ENCODE measurements at regions not wholly inside any gene's neighbourhood (a gene's known extent, or its start where the extent isn't known, plus 50 kb on each side); places are given as distances from the start of the nearest gene placed in this dataset.
"Not testable (repeated sequence)": the region's sequence is repeated elsewhere in the genome, so short reads cannot be mapped to it uniquely, and the experiment has no call there.

GRCh38 chr7:106583706-106584690 is 77.0 kb downstream of the CCDC71L start:
- H3K4me1 ChIP-seq (ENCODE audit: control insufficient read depth in 2 of 2, insufficient read depth in 2 of 2, low read length in 1 of 2), result no peaks in the 10 kb centered on the region
- H3K27me3 ChIP-seq (ENCODE audit: control insufficient read depth in 1 of 2, insufficient read depth in 2 of 2, low read length in 2 of 2), result no peaks in the 10 kb centered on the region
- no peaks in the 10 kb centered on the region for H3K9me3 ChIP-seq (ENCODE audit: control insufficient read depth in 2 of 2, insufficient read depth in 1 of 2, low read depth in 1 of 2, low read length in 1 of 2)
- H3K4me3 ChIP-seq (ENCODE audit: low read depth in 1 of 2, low read length in 2 of 2), result no peak overlapping the region
- H3K27ac ChIP-seq (ENCODE audit: low read depth in 2 of 2, low read length in 1 of 2), result no peak overlapping the region
- no peaks in the 10 kb centered on the region for H3K36me3 ChIP-seq (ENCODE audit: control insufficient read depth in 2 of 2, insufficient read depth in 2 of 2, low read length in 1 of 2)
- WGBS, 2 donors, result 70 to 73% methylated on average over 5 of the region's 5 CpGs

DNA sequence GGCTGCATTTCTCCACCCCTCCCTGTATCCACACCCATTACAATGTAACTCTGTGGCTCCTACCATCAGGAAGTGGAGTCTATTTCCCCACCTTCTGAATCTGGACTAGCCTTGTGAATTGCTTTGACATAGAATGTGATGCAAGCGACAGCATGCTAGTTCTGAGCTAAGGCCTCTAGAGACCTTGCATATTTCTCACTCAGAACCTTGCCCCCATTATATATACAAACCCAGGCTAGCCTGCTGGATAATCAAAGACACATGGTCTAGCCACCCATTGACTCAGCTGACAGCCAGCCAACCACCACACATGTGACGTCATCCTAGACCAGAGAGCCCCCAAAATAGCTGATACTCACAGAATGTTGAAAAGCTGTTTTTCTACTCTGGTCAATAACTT is 77.9 kb downstream of the CCDC71L start:
- Histone ChIP-seq H3K9me3 (ENCODE audit: control insufficient read depth in 2 of 2, insufficient read depth in 1 of 2, low read depth in 1 of 2, low read length in 1 of 2) (no peaks in the 10 kb centered on the region), H3K27me3 (ENCODE audit: control insufficient read depth in 1 of 2, insufficient read depth in 2 of 2, low read length in 2 of 2) (no peaks in the 10 kb centered on the region), H3K4me3 (ENCODE audit: low read depth in 1 of 2, low read length in 2 of 2) (no peak overlapping the region), H3K36me3 (ENCODE audit: control insufficient read depth in 2 of 2, insufficient read depth in 2 of 2, low read length in 1 of 2) (no peaks in the 10 kb centered on the region), H3K27ac (ENCODE audit: low read depth in 2 of 2, low read length in 1 of 2) (no peak overlapping the region), H3K4me1 (ENCODE audit: control insufficient read depth in 2 of 2, insufficient read depth in 2 of 2, low read length in 1 of 2) (no peaks in the 10 kb centered on the region)
- 84 to 95% methylated on average over 2 of the region's 2 CpGs for WGBS, 2 donors

- no peak overlapping the region for H3K4me3 ChIP-seq (ENCODE audit: low read depth in 1 of 2, low read length in 2 of 2)
- no peaks in the 10 kb centered on the region for H3K9me3 ChIP-seq (ENCODE audit: control insufficient read depth in 2 of 2, insufficient read depth in 1 of 2, low read depth in 1 of 2, low read length in 1 of 2)
- no peaks in the 10 kb centered on the region for H3K27me3 ChIP-seq (ENCODE audit: control insufficient read depth in 1 of 2, insufficient read depth in 2 of 2, low read length in 2 of 2)
- WGBS, 2 donors, result 86 to 89% methylated on average over 2 of the region's 2 CpGs
- no peak overlapping the region for H3K27ac ChIP-seq (ENCODE audit: low read depth in 2 of 2, low read length in 1 of 2)
- no peaks in the 10 kb centered on the region for H3K36me3 ChIP-seq (ENCODE audit: control insufficient read depth in 2 of 2, insufficient read depth in 2 of 2, low read length in 1 of 2)
- no peaks in the 10 kb centered on the region for H3K4me1 ChIP-seq (ENCODE audit: control insufficient read depth in 2 of 2, insufficient read depth in 2 of 2, low read length in 1 of 2)
These were observed 78.6 kb downstream of the CCDC71L start for GRCh38 chr7:106582365-106582764.

DNA sequence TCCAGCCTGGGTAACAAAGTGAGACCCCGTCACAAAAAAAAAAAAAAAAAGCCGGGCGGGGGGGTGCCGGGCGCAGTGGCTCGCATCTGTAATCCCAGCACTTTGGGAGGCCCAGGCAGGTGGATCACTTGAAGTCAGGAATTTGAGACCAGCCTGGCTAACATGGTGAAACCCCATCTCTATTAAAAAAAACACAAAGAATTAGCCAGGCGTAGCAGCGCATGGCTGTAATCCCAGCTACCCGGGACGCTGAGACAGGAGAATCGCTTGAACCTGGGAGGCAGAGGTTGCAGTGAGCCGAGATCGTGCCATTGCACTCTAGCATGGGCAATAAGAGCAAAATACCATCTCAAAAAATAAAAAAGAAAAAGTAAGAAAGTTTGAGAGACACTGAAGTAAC is 81.9 kb downstream of the CCDC71L start:
- not testable (repeated sequence) for H3K9me3 ChIP-seq (ENCODE audit: control insufficient read depth in 2 of 2, insufficient read depth in 1 of 2, low read depth in 1 of 2, low read length in 1 of 2); H3K36me3 ChIP-seq (ENCODE audit: control insufficient read depth in 2 of 2, insufficient read depth in 2 of 2, low read length in 1 of 2); H3K27ac ChIP-seq (ENCODE audit: low read depth in 2 of 2, low read length in 1 of 2); H3K4me3 ChIP-seq (ENCODE audit: low read depth in 1 of 2, low read length in 2 of 2); H3K27me3 ChIP-seq (ENCODE audit: control insufficient read depth in 1 of 2, insufficient read depth in 2 of 2, low read length in 2 of 2); H3K4me1 ChIP-seq (ENCODE audit: control insufficient read depth in 2 of 2, insufficient read depth in 2 of 2, low read length in 1 of 2)
- 94 to 96% methylated on average over 12 to 13 of the region's 13 CpGs for WGBS, 2 donors

DNA sequence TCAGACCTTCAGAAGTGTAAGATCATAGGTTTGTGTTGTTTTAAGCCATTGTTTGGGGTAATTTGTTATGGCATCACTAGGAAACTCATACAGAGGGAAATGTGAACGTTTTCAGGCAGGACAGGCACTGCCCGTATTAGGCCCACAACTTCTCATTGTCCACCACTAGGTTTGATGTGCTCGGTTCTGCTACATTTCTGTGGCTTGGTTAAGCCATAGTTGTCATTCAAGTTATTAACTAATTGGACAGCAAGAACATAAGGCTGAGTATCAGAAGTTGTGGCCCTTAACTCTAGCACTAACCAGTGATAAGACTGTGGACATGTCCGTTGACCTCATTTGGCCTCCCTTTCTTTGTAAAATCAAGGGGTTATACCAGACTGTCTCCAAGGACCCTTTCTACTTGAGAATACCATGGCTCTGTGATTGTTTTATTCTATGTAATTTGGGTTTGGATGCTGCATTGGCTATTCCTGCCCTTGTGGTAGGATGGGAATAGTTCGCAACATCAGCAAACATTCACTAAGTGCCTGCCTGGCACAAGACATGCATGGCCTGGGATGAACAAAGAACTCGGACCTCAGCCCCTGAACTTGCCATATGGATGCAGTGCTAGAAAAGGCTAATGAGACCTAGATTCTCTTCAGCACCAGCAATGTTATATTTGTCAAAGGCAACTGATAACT is 85.7 kb downstream of the CCDC71L start:
- Histone ChIP-seq H3K4me3 (ENCODE audit: low read depth in 1 of 2, low read length in 2 of 2) (no peak overlapping the region), H3K27ac (ENCODE audit: low read depth in 2 of 2, low read length in 1 of 2) (no peak overlapping the region), H3K9me3 (ENCODE audit: control insufficient read depth in 2 of 2, insufficient read depth in 1 of 2, low read depth in 1 of 2, low read length in 1 of 2) (no peaks in the 10 kb centered on the region), H3K4me1 (ENCODE audit: control insufficient read depth in 2 of 2, insufficient read depth in 2 of 2, low read length in 1 of 2) (no peaks in the 10 kb centered on the region), H3K36me3 (ENCODE audit: control insufficient read depth in 2 of 2, insufficient read depth in 2 of 2, low read length in 1 of 2) (no peaks in the 10 kb centered on the region), H3K27me3 (ENCODE audit: control insufficient read depth in 1 of 2, insufficient read depth in 2 of 2, low read length in 2 of 2) (no peaks in the 10 kb centered on the region)
- 85 to 87% methylated on average over 6 of the region's 6 CpGs for WGBS, 2 donors

DNA sequence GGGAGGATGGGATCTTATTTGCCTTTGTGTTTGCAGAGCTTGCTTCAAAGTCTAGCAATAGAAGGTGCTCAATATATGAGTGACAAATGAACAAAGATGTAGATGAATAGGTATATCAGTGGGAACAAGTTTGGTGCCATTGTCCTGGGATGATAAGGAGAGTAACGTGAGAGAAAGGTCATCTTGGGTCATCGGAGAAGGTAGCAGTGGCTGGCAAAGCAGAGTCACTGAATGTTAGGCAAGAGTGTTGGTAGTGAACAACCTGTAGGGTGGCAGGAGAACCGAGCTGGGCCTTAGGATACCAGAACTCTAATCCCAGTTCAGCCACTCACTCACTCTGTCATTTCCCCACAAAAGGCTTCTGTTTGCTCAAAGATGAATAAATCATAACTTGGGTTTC is 87.2 kb downstream of the CCDC71L start:
- no peak overlapping the region for H3K4me3 ChIP-seq (ENCODE audit: low read depth in 1 of 2, low read length in 2 of 2)
- no peaks in the 10 kb centered on the region for H3K4me1 ChIP-seq (ENCODE audit: control insufficient read depth in 2 of 2, insufficient read depth in 2 of 2, low read length in 1 of 2)
- H3K36me3 ChIP-seq (ENCODE audit: control insufficient read depth in 2 of 2, insufficient read depth in 2 of 2, low read length in 1 of 2), result no peaks in the 10 kb centered on the region
- H3K27ac ChIP-seq (ENCODE audit: low read depth in 2 of 2, low read length in 1 of 2), result no peak overlapping the region
- no peaks in the 10 kb centered on the region for H3K27me3 ChIP-seq (ENCODE audit: control insufficient read depth in 1 of 2, insufficient read depth in 2 of 2, low read length in 2 of 2)
- H3K9me3 ChIP-seq (ENCODE audit: control insufficient read depth in 2 of 2, insufficient read depth in 1 of 2, low read depth in 1 of 2, low read length in 1 of 2), result no peaks in the 10 kb centered on the region
- 71 to 74% methylated on average over 3 of the region's 3 CpGs for WGBS, 2 donors

DNA sequence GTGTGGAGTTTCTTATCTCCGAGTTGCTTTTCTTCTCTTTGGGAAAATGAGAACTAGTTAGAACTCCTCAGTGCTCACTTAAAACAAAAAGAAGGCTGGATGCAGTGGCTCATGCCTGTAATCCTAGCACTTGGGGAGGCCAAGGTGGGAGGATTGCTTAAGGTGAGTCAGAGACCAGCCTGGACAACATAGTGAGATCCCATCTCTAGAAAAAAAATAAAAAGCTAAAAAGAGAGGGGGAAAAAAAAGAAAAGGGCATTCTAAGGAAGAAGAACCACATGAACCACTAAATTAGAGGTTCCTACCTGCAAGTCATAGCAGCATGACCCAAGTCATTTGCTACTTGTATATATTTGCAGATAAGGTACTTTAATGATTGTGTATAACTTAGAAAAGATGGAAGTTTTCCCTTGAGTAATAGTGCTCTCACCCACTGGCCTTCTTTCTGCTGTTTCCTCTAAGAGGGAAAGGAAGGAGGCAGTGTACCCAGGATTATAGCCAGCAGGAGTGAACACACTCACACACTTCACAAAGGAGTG is 87.8 kb downstream of the CCDC71L start:
- Histone ChIP-seq H3K27me3 (ENCODE audit: control insufficient read depth in 1 of 2, insufficient read depth in 2 of 2, low read length in 2 of 2) (no peaks in the 10 kb centered on the region), H3K4me3 (ENCODE audit: low read depth in 1 of 2, low read length in 2 of 2) (no peak overlapping the region), H3K4me1 (ENCODE audit: control insufficient read depth in 2 of 2, insufficient read depth in 2 of 2, low read length in 1 of 2) (peaks cover 0 to 2% of the 10 kb centered on the region in 2 donors), H3K36me3 (ENCODE audit: control insufficient read depth in 2 of 2, insufficient read depth in 2 of 2, low read length in 1 of 2) (no peaks in the 10 kb centered on the region), H3K9me3 (ENCODE audit: control insufficient read depth in 2 of 2, insufficient read depth in 1 of 2, low read depth in 1 of 2, low read length in 1 of 2) (no peaks in the 10 kb centered on the region), H3K27ac (ENCODE audit: low read depth in 2 of 2, low read length in 1 of 2) (no peak overlapping the region)
- WGBS, 2 donors, result 71 to 84% methylated on average over 1 of the region's 1 CpG

GRCh38 chr7:106572394-106573124 is 88.4 kb downstream of the CCDC71L start:
- no peak overlapping the region for H3K27ac ChIP-seq (ENCODE audit: low read depth in 2 of 2, low read length in 1 of 2)
- 73 to 82% methylated on average over 3 of the region's 3 CpGs for WGBS, 2 donors

DNA sequence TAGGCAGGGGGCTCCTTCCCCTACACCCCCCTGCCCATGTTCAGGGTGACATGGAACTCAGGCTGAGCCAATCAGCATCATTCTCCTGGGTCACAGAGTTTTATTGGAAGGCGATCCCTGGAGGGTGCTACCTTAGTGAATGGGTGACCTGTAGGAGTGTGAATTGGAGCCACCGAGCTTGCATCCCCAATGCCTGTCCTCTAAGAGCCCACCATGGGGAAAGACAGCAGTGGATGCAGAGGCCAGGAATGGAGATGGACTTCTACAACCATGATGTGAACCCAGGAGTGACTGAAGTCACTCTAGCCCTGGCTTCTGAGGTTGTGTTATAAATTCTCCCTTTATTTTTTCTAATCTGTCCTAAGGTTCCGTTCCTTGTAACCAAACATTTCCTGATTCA is 89.4 kb downstream of the CCDC71L start:
- Histone ChIP-seq H3K27ac (ENCODE audit: low read depth in 2 of 2, low read length in 1 of 2) (no peak overlapping the region), H3K36me3 (ENCODE audit: control insufficient read depth in 2 of 2, insufficient read depth in 2 of 2, low read length in 1 of 2) (no peaks in the 10 kb centered on the region), H3K4me1 (ENCODE audit: control insufficient read depth in 2 of 2, insufficient read depth in 2 of 2, low read length in 1 of 2) (peaks cover 0 to 2% of the 10 kb centered on the region in 2 donors), H3K27me3 (ENCODE audit: control insufficient read depth in 1 of 2, insufficient read depth in 2 of 2, low read length in 2 of 2) (no peaks in the 10 kb centered on the region), H3K4me3 (ENCODE audit: low read depth in 1 of 2, low read length in 2 of 2) (no peak overlapping the region), H3K9me3 (ENCODE audit: control insufficient read depth in 2 of 2, insufficient read depth in 1 of 2, low read depth in 1 of 2, low read length in 1 of 2) (no peaks in the 10 kb centered on the region)
- WGBS, 2 donors, result 85 to 86% methylated on average over 3 of the region's 3 CpGs

More at GRCh38 chr7:106572394-106573124, 88.4 kb downstream of the CCDC71L start:
- no peaks in the 10 kb centered on the region for H3K27me3 ChIP-seq (ENCODE audit: control insufficient read depth in 1 of 2, insufficient read depth in 2 of 2, low read length in 2 of 2)
- no peaks in the 10 kb centered on the region for H3K36me3 ChIP-seq (ENCODE audit: control insufficient read depth in 2 of 2, insufficient read depth in 2 of 2, low read length in 1 of 2)
- H3K4me3 ChIP-seq (ENCODE audit: low read depth in 1 of 2, low read length in 2 of 2), result no peak overlapping the region
- peaks cover 0 to 2% of the 10 kb centered on the region in 2 donors for H3K4me1 ChIP-seq (ENCODE audit: control insufficient read depth in 2 of 2, insufficient read depth in 2 of 2, low read length in 1 of 2)
- no peaks in the 10 kb centered on the region for H3K9me3 ChIP-seq (ENCODE audit: control insufficient read depth in 2 of 2, insufficient read depth in 1 of 2, low read depth in 1 of 2, low read length in 1 of 2)

All from esophagus (tissue), 2 donors.